ENCODE measurements at regions not wholly inside any gene's neighbourhood (a gene's known extent, or its start where the extent isn't known, plus 50 kb on each side); places are given as distances from the start of the nearest gene placed in this dataset.

DNA sequence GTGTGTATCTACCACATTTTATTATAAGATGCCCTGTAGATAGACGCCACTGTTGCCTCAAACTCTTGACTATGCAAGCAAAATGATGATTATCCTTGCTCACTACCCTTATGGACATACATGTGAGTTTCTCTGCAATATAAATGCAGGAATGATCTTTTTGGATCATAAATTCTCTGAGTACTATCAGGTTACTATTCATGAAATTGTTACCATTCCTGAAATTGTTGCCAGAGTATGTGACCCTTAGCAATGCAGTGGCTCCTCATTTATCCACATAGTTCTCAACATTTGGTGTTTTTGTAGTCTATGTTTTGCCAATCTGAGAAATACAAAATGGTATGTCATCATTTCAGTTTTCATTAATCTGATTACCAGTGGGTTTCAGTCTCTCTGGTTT is 166.2 kb upstream of the FAM3C start:
- TF ChIP-seq, protein P1, sequence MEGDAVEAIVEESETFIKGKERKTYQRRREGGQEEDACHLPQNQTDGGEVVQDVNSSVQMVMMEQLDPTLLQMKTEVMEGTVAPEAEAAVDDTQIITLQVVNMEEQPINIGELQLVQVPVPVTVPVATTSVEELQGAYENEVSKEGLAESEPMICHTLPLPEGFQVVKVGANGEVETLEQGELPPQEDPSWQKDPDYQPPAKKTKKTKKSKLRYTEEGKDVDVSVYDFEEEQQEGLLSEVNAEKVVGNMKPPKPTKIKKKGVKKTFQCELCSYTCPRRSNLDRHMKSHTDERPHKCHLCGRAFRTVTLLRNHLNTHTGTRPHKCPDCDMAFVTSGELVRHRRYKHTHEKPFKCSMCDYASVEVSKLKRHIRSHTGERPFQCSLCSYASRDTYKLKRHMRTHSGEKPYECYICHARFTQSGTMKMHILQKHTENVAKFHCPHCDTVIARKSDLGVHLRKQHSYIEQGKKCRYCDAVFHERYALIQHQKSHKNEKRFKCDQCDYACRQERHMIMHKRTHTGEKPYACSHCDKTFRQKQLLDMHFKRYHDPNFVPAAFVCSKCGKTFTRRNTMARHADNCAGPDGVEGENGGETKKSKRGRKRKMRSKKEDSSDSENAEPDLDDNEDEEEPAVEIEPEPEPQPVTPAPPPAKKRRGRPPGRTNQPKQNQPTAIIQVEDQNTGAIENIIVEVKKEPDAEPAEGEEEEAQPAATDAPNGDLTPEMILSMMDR (IDR thresholded peaks at IDR 0.05): no peak
- no peak for TF ChIP-seq POLR2A (IDR thresholded peaks at IDR 0.05)

Measured in body of pancreas (tissue), 4 donors.